Gastrocnemius medialis (tissue), 4 donors: ENCODE measurements at regions not wholly inside any gene's neighbourhood (a gene's known extent, or its start where the extent isn't known, plus 50 kb on each side); places are given as distances from the start of the nearest gene placed in this dataset.

Experiments
- POLR2A ChIP-seq, 2 donors: fragments of 450-650 bp; IDR thresholded peaks; one replicate each; pipeline ENCODE4 v1.6.1; 2017; ENCODE audit warnings: antibody characterized with exemption in 2 of 2, mild to moderate bottlenecking in 2 of 2, moderate library complexity in 2 of 2
- TF ChIP-seq, protein P1 (sequence below), 5 experiments: fragments of 450-650 bp in 3 of 5; fragments of 200-600 bp in 2 of 5; sonication (generic) in 2 of 5; IDR thresholded peaks in 4 of 5; conservative IDR thresholded peaks in 1 of 5; 1 replicate in 4 of 5; 2 replicates in 1 of 5; pipeline ENCODE4 v1.5.1; 2016 to 2019; ENCODE audit warnings: antibody characterized with exemption in 5 of 5, mild to moderate bottlenecking in 3 of 5, moderate library complexity in 3 of 5

DNA sequence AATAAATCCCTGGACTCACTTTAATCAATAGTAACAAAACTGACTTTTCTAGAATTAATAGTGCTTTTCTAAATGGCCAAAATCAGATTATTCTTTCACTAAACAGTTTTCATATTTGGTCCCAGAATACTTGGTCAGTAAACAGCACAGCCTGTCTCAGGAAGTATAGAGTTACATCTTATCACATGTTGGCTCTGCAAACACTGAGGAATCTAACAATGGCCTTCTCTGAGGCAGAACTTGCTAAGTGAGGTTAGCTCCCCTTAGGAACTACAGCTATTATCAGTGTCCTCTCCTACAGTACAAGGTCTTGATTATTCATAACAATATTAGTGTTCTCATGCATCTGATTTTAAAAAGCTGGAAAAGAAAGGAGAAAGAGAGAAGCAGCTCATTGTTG lies 1622.8 kb downstream of the HACE1 start:
- TF ChIP-seq, protein P1, sequence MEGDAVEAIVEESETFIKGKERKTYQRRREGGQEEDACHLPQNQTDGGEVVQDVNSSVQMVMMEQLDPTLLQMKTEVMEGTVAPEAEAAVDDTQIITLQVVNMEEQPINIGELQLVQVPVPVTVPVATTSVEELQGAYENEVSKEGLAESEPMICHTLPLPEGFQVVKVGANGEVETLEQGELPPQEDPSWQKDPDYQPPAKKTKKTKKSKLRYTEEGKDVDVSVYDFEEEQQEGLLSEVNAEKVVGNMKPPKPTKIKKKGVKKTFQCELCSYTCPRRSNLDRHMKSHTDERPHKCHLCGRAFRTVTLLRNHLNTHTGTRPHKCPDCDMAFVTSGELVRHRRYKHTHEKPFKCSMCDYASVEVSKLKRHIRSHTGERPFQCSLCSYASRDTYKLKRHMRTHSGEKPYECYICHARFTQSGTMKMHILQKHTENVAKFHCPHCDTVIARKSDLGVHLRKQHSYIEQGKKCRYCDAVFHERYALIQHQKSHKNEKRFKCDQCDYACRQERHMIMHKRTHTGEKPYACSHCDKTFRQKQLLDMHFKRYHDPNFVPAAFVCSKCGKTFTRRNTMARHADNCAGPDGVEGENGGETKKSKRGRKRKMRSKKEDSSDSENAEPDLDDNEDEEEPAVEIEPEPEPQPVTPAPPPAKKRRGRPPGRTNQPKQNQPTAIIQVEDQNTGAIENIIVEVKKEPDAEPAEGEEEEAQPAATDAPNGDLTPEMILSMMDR (IDR thresholded peaks at IDR 0.05 in 4 of 5, conservative IDR thresholded peaks at IDR 0.05 in 1 of 5), result no peak
- TF ChIP-seq POLR2A (IDR thresholded peaks at IDR 0.05), result no peak
